Activated CD4-positive, alpha-beta T cell treated with anti-CD3 and anti-CD28 coated beads, Interleukin-2, amount 50 U/mL, for 16 hours (primary cell): ENCODE measurements at regions not wholly inside any gene's neighbourhood (a gene's known extent, or its start where the extent isn't known, plus 50 kb on each side); places are given as distances from the start of the nearest gene placed in this dataset.

Experiments
- DNase-seq: peaks from one replicate; pipeline ENCODE4 v3.0.0-alpha.2; 2020

DNA sequence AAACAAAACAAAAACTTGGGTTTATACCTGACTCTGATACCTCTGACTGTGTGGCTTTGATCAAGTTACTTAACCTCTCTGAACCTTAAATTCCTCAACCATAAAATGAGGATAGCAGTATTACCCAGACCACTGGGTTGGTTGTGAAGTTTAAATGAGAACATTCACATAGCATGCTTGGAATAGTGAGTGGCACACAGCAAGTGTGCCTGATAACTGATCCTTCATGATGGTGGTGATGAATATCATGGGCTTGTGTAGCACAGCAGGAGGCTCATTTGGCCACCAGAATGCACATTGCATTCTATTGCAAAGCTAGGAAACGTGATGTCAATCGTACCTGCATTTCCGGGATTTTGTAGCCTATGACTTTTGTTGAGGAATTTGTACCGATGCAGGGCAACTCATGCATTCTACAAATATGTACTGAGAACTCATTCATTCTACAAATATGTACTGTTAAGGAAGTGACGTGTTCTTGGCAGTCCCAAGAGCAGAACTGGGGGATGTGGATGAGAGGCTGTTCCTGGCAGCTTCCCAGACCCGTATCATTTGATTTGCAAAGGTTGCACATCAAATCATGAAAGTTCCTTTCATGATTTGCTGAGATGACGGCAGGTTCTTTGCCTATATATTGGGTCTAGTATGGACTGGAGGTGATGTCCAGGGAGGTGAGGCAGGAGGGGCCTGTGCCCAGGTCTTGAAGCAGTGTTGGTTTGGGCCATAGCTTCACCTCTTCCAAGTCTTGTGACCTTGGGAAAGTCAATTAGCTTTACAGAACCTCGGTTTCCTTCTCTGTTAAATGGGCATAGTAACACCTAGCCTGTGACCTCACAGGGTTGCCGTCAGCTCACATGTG is 94.6 kb upstream of the SMNDC1 start:
- DNase-seq: no peak

GRCh38 chr10:110399965-110400933 is 95.5 kb upstream of the SMNDC1 start:
- DNase-seq: no peak

- DNase-seq: no peak
These were observed 96.2 kb upstream of the DUSP5 start for GRCh38 chr10:110401401-110402076.

- DNase-seq: no peak
These were observed 95.7 kb upstream of the DUSP5 start for GRCh38 chr10:110402077-110402416.

- DNase-seq: no peak
These were observed 94.1 kb upstream of the DUSP5 start for GRCh38 chr10:110403593-110403992.

DNA sequence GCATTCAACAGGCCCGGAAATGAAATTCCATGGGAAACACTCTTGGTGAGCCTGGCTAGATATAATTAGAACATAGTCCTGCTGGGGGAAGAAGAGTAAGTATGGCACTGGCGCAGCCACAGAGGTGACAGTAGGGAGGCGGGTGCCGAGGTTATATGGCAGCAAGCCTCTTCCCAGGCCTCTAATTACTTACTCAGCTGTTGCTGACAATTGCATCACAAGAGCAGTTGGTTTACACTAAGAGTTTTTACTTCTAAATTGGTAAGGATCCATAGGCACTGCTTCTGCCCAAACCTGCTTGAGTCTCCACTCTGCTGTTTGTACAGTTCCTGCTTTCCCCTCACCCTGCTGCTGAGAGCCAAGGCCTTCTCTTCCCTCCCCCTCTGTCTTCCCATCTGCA is 93.3 kb upstream of the DUSP5 start:
- no peak for DNase-seq

- no peak for DNase-seq
These were observed 92.9 kb upstream of the DUSP5 start for GRCh38 chr10:110404825-110405224.

GRCh38 chr10:110405380-110405779 is 92.3 kb upstream of the DUSP5 start:
- no peak for DNase-seq

GRCh38 chr10:110407301-110408170 is 90.2 kb upstream of the DUSP5 start:
- no peak for DNase-seq

DNA sequence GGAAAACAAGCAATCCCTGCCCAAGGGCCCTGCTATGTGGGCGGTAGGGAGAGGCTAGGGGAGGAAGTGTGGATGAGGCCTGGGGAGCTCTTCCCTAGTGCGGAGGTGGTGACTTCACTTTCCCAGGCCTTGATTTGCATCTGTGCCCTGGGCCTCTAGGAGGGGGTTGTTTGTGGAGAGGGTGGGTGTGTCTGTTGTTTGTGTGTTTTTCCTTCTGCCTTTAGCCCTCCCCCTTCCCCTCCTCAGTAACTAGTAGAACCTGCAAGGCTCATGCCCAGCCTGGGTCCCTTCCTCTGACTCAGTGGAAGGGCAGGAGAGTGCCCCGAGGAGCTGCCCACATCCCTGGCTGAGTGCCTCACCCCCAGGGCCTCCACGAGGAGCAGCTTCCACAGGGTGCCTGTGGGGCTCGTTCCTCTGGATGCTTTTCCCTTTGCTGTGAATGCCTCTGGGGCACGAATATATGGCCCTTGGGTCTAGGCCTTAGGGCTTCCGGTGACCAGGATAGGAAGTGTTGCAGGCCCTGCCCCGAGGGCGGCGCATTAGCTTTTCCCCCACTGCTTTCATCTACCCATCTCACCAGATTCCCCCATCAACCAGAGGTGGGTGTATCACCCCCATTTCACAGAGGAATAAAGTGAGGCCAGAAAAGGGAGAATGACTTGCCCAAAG is 89.4 kb upstream of the DUSP5 start:
- DNase-seq: no peak

DNA sequence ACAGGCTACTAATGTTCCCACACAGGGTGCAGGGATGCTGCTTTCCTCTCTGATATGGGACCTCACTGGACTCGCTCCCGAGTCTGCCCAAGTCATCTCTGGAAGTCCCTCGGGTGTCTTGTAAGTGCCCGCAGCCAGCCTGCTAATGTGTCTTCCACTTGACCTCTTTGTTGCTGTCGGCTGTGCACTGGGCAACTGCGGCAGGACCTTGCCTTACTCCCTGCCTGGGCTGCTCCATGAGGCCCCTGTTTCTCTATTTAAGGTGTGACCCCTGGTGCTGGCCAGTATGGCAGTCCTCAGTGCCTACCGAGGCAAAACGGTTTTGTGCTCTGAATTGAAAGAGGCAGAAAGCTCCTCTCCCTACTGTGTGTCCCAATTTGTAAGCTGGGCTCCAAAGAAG is 88.8 kb upstream of the DUSP5 start:
- DNase-seq: no peak

DNA sequence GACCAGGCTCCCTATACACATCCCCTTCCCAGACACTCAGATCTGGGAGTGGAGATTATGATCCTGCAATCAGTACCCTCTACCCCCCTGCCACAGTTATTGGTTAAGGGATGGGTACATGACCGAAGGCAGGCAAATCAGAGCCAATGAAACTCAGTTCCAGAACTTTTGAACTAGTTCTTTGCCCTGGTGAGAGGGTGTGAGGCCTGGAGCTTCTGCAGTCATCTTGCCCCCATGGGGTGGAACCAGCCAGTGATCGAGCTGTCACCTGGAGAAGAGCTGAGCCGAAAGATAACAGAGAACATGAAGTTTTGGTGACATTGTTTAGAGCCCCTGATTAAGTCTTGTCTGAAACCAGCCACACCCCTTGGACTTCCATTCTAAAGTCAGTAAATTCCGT is 88.2 kb upstream of the DUSP5 start:
- no peak for DNase-seq

GRCh38 chr10:110409926-110410325 is 87.8 kb upstream of the DUSP5 start:
- DNase-seq: no peak

GRCh38 chr10:110410329-110411046 is 87.2 kb upstream of the DUSP5 start:
- DNase-seq: no peak

DNA sequence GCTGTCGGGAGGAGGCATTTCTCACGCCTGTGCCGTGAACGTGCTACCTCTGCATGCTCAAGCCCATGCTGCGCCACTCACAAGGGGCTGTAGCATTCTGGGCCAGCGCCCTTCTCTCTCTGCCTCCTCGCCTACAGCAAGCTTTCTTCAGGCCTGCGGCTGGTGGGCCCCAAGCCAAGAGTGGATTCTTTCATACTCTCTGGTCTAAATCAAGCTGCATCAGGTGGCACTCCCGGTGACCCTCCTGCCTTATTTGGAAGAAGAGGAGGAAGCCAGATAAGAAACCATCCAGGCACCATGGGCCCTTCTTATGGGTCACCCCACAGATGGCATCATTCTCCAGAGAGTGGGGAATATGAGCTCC is 86.7 kb upstream of the DUSP5 start:
- no peak for DNase-seq

GRCh38 chr10:110413049-110413783 is 84.5 kb upstream of the DUSP5 start:
- DNase-seq: peak; percentile 40

GRCh38 chr10:110413903-110414547 is 83.7 kb upstream of the DUSP5 start:
- no peak for DNase-seq

DNA sequence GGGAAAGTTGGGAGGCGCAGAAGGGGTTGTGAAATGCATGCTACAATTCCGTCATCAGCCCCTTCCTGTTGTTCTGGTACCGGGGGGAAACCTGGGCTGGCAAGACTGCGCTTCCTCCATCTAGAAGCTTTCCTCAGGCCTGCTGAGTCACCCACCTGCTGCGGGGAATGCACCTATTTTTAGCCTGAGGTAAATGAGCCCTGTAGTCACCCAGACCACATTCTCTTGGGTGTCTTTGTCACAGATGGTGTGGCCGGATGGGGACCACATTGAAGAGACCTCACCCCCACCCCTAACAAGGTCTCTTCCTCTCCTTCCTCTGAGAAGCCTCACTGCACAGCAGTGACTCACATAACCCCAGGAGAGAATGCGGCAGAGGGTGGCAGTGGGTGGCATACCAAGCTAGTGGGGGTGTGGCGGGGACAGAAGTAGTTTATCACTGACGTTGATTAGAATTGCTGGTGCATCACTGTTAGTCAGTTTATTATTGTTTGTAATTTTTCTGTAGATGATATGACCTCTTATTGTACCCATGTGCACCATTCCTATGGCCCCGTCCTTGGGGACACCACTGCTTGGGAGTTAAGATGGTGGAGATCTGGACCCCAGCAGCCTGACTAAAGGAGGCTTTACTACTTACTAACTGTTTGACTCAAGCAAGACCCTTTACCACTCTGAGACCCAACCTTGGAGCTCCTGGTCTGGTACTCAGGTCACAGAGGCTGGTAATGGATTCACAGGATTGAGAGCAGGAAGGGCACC is 83.0 kb upstream of the DUSP5 start:
- peak; percentile 97 for DNase-seq

DNA sequence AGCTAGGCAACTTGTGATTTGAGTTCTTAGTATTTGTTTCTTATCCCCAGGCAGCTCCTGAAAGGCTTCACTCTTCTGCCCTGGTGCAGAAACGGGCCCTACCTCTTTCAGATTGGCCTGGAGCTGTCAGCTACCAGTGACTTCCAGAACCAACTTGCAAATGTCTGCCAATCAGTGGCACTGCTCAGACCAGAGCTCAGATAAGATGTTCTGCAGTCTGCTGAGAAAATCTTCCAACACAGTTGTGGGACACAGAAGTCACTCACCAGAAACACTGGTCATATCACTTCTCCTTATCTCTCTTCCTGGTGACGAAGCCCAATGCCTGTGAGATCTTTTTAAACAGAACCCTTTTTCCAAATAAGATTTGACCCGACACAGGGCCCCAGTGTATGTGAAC is 81.9 kb upstream of the DUSP5 start:
- peak; percentile 21 for DNase-seq
